Germinal center (tissue), 1 donor: ENCODE measurements at regions not wholly inside any gene's neighbourhood (a gene's known extent, or its start where the extent isn't known, plus 50 kb on each side); places are given as distances from the start of the nearest gene placed in this dataset.
A peak's percentile ranks its signal among the peaks of the same experiment; 100 is the strongest.

ENCODE experiments used
- DNase-seq: peaks from one replicate; pipeline ENCODE4 v3.0.0; 2012; ENCODE audit warnings: mixed read lengths, low spot score

GRCh38 chr18:10279905-10280644 lies 174.4 kb upstream of the APCDD1 start:
- DNase-seq, result no peak

DNA sequence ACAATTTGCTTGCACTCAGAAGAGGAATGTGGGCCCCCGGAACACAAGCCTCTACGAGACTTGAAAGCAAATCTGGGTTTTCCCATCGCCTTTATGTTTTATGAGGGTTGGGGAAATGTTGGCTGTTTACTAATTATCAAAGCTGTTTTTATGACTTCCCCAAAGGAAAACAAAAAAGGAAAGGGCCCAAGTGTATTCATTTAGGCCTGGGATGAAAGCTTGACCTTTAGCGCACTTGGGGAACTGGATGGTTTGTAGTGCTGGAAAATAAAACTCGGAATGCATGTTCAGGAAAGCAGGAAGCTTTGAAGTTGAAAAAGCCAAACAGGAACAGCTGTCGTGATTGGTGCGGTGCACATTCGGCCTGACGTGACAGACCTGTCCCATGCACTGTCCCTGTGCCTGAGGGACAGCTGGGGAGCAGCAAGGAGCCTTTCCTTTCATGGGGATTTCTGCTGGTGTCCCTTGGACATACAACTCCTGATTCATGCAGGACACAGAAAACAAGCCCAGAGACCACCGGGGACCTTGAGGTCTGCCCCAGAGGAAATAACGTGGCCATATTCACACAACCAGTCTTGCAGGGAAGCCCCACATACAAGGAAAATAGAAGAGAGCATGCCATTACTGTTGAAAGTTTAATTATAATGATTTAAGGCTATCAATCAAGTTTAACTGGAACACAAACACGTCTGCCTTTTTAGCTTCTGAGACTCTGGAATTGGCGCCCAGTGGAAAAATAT lies 169.7 kb upstream of the APCDD1 start:
- no peak for DNase-seq

DNA sequence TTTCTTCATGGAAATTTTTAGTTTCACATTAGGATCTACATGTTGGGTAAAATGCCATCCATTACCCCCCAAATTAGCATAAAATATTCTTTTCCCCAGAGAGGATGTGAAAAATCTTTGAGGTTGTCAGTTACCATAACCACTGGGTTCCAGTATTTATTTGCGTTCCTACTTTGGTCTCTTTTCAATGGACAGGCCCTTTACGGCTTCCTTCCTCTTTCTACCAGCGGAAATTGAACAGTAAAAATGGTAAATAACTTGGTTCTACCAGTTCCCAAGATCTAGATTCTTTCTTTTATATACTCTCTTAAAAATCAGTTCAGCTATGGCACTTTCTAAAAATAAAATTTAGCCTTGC lies 169.2 kb upstream of the APCDD1 start:
- peak; percentile 26 for DNase-seq

GRCh38 chr18:10286580-10287150 lies 167.8 kb upstream of the APCDD1 start:
- DNase-seq, result no peak

- no peak for DNase-seq
Observed at GRCh38 chr18:10289251-10289650, 165.2 kb upstream of the APCDD1 start.

DNA sequence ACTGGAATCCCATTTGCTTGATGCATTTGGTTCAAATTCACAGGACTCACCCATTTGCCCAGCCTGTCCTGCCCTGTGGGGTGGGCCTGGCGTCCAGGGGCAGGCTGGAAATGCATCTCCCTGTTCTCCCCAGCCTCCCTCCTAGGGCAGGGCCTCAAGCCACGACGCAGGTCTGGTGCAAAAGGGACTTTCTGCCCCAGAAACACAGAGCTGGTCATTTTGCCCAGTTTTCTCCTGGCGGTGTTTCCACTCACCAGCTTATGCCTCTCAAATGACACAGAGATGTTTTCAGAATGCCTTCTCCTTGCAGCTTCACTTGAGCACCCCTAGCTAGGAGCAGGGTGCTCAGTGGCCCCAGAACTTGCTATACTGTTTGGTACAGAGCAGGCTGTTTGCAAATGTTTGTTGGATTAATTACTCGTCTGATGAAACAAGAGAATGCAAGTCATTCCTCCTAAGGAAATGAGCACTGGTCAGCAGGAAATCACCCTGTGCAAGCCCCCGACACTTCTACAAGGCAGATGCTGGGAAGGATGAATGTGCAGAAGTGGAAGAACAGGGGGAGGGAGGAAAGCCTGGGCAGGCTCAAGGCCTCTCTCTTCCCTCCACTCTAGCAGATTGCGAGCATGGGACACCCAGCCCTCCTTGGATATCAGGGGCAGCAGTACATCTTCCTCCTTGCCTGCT lies 164.3 kb upstream of the APCDD1 start:
- DNase-seq, result no peak

DNA sequence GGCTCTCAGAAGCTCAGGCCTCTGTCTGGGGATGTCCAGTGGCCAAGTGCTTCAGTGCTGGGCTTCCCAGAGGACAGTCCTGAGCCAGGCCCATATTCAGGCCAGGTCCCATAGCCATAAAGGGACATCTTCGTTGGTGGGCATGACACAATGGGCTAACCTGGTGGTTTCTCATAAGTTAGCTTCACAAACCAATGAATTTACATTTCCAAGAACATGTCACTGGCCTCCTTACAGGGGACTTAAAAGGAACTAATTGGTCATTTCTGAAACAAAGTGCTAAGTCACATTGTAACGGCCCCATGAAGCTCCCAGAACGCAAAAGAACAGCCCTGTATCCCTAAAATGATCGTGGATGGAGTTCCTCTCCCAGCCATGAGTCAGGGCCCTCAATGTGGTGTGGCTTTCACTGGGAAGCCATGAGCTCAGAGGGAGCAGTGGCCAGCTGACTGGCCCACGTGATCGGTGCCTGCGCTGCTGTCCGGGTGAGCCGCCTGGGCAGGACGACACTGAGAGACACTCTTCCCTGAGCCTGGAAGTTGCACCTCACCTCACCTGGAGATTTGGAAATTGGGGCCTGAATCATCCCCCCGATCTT lies 163.7 kb upstream of the APCDD1 start:
- no peak for DNase-seq

GRCh38 chr18:10291568-10291981 lies 162.9 kb upstream of the APCDD1 start:
- DNase-seq, result no peak

DNA sequence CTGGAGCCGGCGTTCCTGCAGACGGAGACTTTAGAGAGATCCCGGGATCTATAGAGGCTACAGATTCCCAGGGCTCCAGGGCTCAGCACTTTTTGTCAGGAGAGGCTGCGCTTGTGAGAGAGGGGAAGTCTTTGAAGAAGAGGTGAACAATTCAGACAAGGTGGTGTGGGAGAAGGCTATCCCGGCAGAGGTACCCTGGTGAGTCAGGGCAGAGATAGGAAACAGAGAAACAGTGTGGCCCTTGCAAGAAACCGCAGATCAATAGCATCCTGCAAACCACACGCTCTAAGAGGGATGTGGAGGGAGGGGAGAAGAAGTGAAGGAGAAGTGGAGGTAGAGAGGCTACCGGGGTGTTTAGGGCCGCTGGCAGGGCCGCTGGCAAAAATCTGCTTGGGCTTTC lies 160.5 kb upstream of the APCDD1 start:
- DNase-seq, result no peak

DNA sequence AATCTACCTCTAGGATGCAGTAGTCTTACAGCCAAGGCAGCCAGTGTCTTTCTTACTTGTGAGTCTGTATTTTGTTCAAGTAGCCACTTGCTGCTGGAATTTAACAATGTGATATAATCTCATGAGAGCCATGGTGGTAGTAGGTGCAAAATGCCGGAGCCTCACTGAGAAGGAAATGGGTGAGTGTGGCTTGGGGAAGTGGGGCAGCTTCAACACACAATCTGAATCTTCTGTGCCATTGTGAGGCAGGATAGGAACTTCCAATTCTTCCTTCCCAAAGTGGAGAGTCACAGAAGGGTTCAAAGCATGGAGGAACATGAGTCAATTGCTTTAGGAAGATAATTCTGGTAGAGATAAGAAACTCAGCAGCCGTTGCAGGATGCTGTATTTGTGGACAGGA lies 158.7 kb upstream of the APCDD1 start:
- DNase-seq, result no peak

DNA sequence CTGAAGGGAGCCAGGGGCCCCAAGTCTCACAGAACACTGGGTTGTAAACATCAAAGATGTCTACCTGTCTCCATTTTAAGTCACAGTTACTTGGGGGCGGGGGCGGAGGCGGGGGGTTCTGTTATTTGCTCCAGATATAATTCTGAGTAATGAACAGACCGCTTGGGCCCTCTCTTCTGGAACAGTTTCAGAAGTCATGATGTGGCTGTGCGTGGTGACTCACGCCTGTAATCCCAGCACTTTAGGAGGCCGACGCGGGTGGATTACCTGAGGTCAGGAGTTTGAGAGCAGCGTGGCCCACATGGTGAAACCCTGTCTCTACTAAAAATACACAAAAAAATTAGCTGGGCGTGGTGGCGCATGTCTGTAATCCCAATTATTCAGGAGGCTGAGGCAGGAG lies 157.9 kb upstream of the APCDD1 start:
- DNase-seq, result no peak

- peak; percentile 54 for DNase-seq
Observed at GRCh38 chr18:10297086-10297485, 157.3 kb upstream of the APCDD1 start.

GRCh38 chr18:10298346-10298745 lies 156.1 kb upstream of the APCDD1 start:
- DNase-seq, result peak; percentile 51

DNA sequence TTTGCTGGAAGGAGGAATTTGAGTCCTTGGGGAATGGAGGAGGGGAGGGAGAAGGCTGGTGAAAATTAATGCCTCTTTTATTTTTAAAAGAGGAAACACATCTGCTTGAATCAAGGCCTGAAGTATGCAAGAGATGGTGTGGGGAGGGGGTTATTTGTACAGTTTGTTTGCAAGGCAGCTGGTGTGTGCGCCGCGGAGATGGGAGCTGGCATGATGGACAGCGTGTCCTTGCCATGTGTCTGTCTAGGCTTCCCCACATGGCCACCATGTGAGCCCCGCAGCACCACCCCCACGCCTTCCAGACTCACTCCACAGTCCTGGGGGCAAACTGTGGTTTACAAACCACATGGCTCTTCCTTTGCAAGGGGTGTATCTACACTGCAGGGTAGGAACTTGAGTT lies 154.8 kb upstream of the APCDD1 start:
- no peak for DNase-seq

DNA sequence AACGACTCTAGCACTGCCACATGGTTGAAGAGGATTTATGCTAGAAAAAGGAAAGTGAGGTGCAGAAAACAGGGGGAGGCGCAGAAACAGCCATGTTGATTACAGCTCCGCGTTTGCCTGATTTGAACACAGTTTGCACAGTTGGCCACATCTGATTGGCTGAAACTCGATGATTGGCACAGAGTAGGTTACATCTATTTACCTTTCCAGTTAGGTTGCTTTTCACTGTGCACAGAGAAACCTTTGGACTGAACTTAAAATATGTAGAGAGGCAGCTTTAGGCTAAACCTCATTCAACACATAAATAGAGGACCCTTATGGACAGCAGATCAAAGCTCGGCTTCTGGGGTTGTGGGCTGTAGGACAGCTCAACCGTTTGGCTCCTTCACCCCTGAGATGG lies 153.7 kb upstream of the APCDD1 start:
- DNase-seq, result no peak

DNA sequence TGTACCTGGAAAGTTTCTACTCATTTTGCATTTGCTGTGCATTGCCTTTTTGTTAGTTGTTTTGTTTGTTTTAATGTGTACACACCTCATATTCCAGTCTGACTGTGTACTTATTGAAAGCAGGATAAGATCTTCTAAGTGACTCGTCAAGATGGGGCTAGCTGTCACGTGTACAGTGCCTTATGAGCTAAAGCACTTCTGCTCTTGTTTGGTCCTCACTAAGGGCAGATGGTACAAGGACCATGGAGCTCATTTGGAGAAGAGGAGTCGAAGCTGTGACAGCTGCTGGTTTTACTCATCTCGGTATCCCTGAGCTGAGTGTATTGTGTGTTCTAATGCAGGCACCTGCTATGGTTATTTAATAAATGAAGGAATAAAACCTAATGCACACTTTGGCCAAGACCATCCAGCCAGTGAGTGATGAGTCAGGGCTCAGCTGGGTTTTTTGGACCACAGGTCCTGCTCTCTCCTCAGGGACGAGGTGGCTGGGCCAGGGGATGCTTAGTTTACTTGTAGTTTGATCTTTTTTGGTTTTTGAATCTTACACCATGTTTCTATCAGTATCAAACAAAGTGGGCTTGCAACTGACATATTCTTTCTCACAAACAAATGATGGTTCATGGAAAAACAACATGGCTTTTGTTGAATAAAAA lies 152.5 kb upstream of the APCDD1 start:
- no peak for DNase-seq

- DNase-seq, result no peak
Observed at GRCh38 chr18:10303171-10303570, 151.3 kb upstream of the APCDD1 start.

GRCh38 chr18:10304853-10305252 lies 149.6 kb upstream of the APCDD1 start:
- DNase-seq, result no peak

DNA sequence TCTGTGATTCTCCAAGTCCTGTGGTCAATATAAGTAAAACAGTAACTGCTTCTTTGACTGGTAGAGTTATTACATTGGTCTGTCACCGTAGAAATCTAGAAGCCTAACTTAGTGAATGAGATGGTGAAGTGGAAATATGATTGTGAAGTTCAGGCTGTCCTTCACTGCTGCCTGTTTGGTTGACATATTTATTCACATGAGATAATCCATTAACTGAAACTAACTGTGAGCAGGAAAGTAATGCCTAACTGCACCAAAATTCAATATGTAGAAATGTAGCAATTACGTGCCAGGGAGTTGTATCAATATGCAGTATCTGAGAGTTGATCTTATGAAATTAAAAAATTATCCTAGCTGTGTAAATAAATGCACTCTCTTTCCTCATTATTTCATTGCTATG lies 147.7 kb upstream of the APCDD1 start:
- DNase-seq, result no peak

DNA sequence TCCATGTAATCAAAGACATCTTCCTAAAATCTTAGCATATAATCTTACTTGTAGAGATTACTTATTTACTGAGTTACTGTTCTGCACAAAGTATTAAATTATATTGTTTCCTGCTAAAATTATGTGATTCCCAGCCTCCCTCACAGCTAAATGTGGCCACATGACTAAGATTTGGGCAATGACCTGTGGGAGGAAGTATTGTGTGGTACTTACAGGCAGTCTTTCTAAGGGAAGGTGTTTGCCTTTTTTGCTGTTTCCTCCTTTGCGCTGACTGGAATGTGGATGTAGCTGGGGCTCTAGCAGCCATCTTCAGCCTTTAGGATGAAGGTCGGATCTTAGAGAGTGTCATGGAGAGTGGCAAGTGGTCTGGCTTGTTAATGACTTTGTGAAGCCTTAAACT lies 146.3 kb upstream of the APCDD1 start:
- DNase-seq, result no peak

GRCh38 chr18:10310626-10311025 lies 143.8 kb upstream of the APCDD1 start:
- no peak for DNase-seq
